Neural cell (in vitro differentiated cells): ENCODE measurements at regions not wholly inside any gene's neighbourhood (a gene's known extent, or its start where the extent isn't known, plus 50 kb on each side); places are given as distances from the start of the nearest gene placed in this dataset.

Source experiments
- H2AFZ ChIP-seq: fragments of 200-600, 300-800 bp; sonication (generic), shearing (Covaris generic); 2 replicates; pipeline ENCODE4 v1.6.0; 2014; ENCODE audit warnings: low read depth, mild to moderate bottlenecking, antibody characterized with exemption, low read length, moderate library complexity
- H3F3A ChIP-seq: fragments of 200-600 bp; shearing (Covaris generic); 2 replicates; pipeline ENCODE4 v1.6.1; 2016; ENCODE audit warnings: mild to moderate bottlenecking, moderate library complexity, mixed read lengths, antibody characterized with exemption, low read length; ENCODE audit not compliant: insufficient read depth, poor library complexity, severe bottlenecking
- H3K27ac ChIP-seq: fragments of 200-600, 300-800 bp; sonication (generic), shearing (Covaris generic); 2 replicates; pipeline ENCODE4 v1.5.1; 2014; ENCODE audit warnings: mild to moderate bottlenecking, low read length, moderate library complexity
- H3K27me3 ChIP-seq: fragments of 300-800, 200-600 bp; sonication (generic), shearing (Covaris generic); 2 replicates; pipeline ENCODE4 v1.6.0; 2014; ENCODE audit warnings: mild to moderate bottlenecking, low read depth, low read length, moderate library complexity; ENCODE audit not compliant: insufficient read depth
- H3K36me3 ChIP-seq: fragments of 300-800, 200-600 bp; sonication (generic), shearing (Covaris generic); 2 replicates; pipeline ENCODE4 v1.5.1; 2014; ENCODE audit warnings: mild to moderate bottlenecking, antibody characterized with exemption, low read length, moderate library complexity; ENCODE audit not compliant: insufficient read depth
- H3K4me2 ChIP-seq: fragments of 300-800, 200-600 bp; sonication (generic), shearing (Covaris generic); 2 replicates; pipeline ENCODE4 v1.6.0; 2014; ENCODE audit warnings: mild to moderate bottlenecking, low read length
- H3K4me3 ChIP-seq: fragments of 300-800, 200-600 bp; sonication (generic), shearing (Covaris generic); 2 replicates; pipeline ENCODE4 v1.5.1; 2014; ENCODE audit warnings: mild to moderate bottlenecking, low read length, moderate library complexity
- H3K79me2 ChIP-seq: fragments of 200-600 bp; shearing (Covaris generic); replicated peaks from 2 replicates; pipeline ENCODE4 v1.6.0; 2014; ENCODE audit warnings: mild to moderate bottlenecking, low read length, moderate library complexity; ENCODE audit not compliant: insufficient read depth
- H3K9ac ChIP-seq: fragments of 300-800, 200-600 bp; sonication (generic), shearing (Covaris generic); 2 replicates; pipeline ENCODE4 v1.6.1; 2016; ENCODE audit warnings: mild to moderate bottlenecking, low read length, mixed read lengths
- H3K9me2 ChIP-seq: fragments of 200-600 bp; shearing (Covaris generic); 2 replicates; pipeline ENCODE4 v1.6.1; 2016; ENCODE audit warnings: mild to moderate bottlenecking, low read length, mixed read lengths; ENCODE audit not compliant: insufficient read depth
- H3K9me3 ChIP-seq: fragments of 200-600, 300-800 bp; sonication (generic), shearing (Covaris generic); 2 replicates; pipeline ENCODE4 v1.6.1; 2016; ENCODE audit warnings: mild to moderate bottlenecking, mixed run types, low read length, moderate library complexity, mixed read lengths
- H4K20me1 ChIP-seq: fragments of 200-600 bp; shearing (Covaris generic); 2 replicates; pipeline ENCODE4 v1.6.1; 2016; ENCODE audit warnings: mild to moderate bottlenecking, mixed run types; ENCODE audit not compliant: insufficient read depth
- CTCF ChIP-seq: fragments of 450-650 bp; IDR thresholded peaks from 2 replicates; pipeline ENCODE4 v1.5.1; 2014; ENCODE audit warnings: antibody characterized with exemption, mild to moderate bottlenecking, moderate library complexity; ENCODE audit not compliant: poor library complexity, severe bottlenecking
- EP300 ChIP-seq: fragments of 450-650 bp; conservative IDR thresholded peaks from 2 replicates; pipeline ENCODE4 v1.6.1; 2014; ENCODE audit warnings: antibody characterized with exemption, mild to moderate bottlenecking, moderate library complexity; ENCODE audit not compliant: poor library complexity, severe bottlenecking
- EZH2 ChIP-seq: fragments of 200-600, 300-800 bp; shearing (Covaris generic), sonication (generic); IDR thresholded peaks from 2 replicates; pipeline ENCODE4 v1.6.1; 2014; ENCODE audit warnings: antibody characterized with exemption, low read length, borderline replicate concordance, mild to moderate bottlenecking; ENCODE audit not compliant: insufficient read depth, poor library complexity, severe bottlenecking
- MXI1 ChIP-seq: fragments of 450-650 bp; conservative IDR thresholded peaks from 2 replicates; pipeline ENCODE4 v1.6.1; 2014; ENCODE audit warnings: antibody characterized with exemption, mild to moderate bottlenecking; ENCODE audit not compliant: poor library complexity, severe bottlenecking
- POLR2AphosphoS5 ChIP-seq: IDR thresholded peaks from 2 replicates; pipeline ENCODE4 v1.6.1; 2012
- RAD21 ChIP-seq: fragments of 450-650 bp; conservative IDR thresholded peaks from 2 replicates; pipeline ENCODE4 v1.6.1; 2014; ENCODE audit warnings: antibody characterized with exemption, mild to moderate bottlenecking, moderate library complexity
- REST ChIP-seq: IDR thresholded peaks from 2 replicates; pipeline ENCODE4 v1.6.1; 2012; ENCODE audit warnings: borderline replicate concordance
- SMC3 ChIP-seq: fragments of 450-650 bp; conservative IDR thresholded peaks from 2 replicates; pipeline ENCODE4 v1.6.1; 2014; ENCODE audit warnings: antibody characterized with exemption, mild to moderate bottlenecking, moderate library complexity; ENCODE audit not compliant: poor library complexity
- TAF1 ChIP-seq: IDR thresholded peaks from 2 replicates; pipeline ENCODE4 v1.6.1; 2012; ENCODE audit warnings: low read depth

GRCh38 chr20:39259010-39259803 is 297.1 kb downstream of the DHX35 start:
- H3F3A ChIP-seq: no peaks in the 10 kb centered on the region
- H3K9me2 ChIP-seq: no peaks in the 10 kb centered on the region
- TF ChIP-seq EP300 (no peak), CTCF (no peak), RAD21 (no peak), REST (no peak), POLR2AphosphoS5 (no peak), TAF1 (no peak), SMC3 (no peak), MXI1 (no peak), EZH2 (no peak)
- H3K4me2 ChIP-seq: no peak overlapping the region
- no peak overlapping the region for H3K4me3 ChIP-seq
- H3K79me2 ChIP-seq: no peaks in the 10 kb centered on the region
- no peaks in the 10 kb centered on the region for H3K9me3 ChIP-seq
- H4K20me1 ChIP-seq: no peaks in the 10 kb centered on the region
- no peak overlapping the region for H3K27ac ChIP-seq
- H3K9ac ChIP-seq: no peak overlapping the region
- no peaks in the 10 kb centered on the region for H3K36me3 ChIP-seq
- H2AFZ ChIP-seq: no peak overlapping the region
- H3K27me3 ChIP-seq: no peaks in the 10 kb centered on the region

- H3F3A ChIP-seq: no peaks in the 10 kb centered on the region
- H3K36me3 ChIP-seq: no peaks in the 10 kb centered on the region
- H2AFZ ChIP-seq: no peak overlapping the region
- no peak overlapping the region for H3K4me2 ChIP-seq
- H3K4me3 ChIP-seq: no peak overlapping the region
- no peak for TF ChIP-seq SMC3
- no peak for TF ChIP-seq POLR2AphosphoS5
- no peak for TF ChIP-seq MXI1
- no peaks in the 10 kb centered on the region for H3K79me2 ChIP-seq
- no peak overlapping the region for H3K9ac ChIP-seq
- no peaks in the 10 kb centered on the region for H3K9me2 ChIP-seq
- no peaks in the 10 kb centered on the region for H3K9me3 ChIP-seq
- H3K27me3 ChIP-seq: no peaks in the 10 kb centered on the region
- H3K27ac ChIP-seq: no peak overlapping the region
- H4K20me1 ChIP-seq: no peaks in the 10 kb centered on the region
Observed at GRCh38 chr20:39258253-39258652, 296.1 kb downstream of the DHX35 start.
